ENCODE measurements at regions not wholly inside any gene's neighbourhood (a gene's known extent, or its start where the extent isn't known, plus 50 kb on each side); places are given as distances from the start of the nearest gene placed in this dataset.

- TF ChIP-seq ZNF274 (CRISPR knock-in tag; IDR thresholded peaks at IDR 0.05), result no peak
- TF ChIP-seq SALL1 (CRISPR knock-in tag; IDR thresholded peaks at IDR 0.05), result peak; percentile 72; the same call in 1 of the 2 replicates
- peak; percentile 53; the same call in 1 of the 2 replicates for TF ChIP-seq SIX1 (CRISPR knock-in tag; IDR thresholded peaks at IDR 0.05; ENCODE audit: borderline replicate concordance)
- TF ChIP-seq GATAD1 (CRISPR knock-in tag; IDR thresholded peaks at IDR 0.05), result peak; percentile 51
- no peak for TF ChIP-seq ELK4 (CRISPR knock-in tag; IDR thresholded peaks at IDR 0.05; ENCODE audit: borderline replicate concordance)
- no peak for TF ChIP-seq PBX2 (CRISPR knock-in tag; IDR thresholded peaks at IDR 0.05)
- no peak for TF ChIP-seq ZNF460 (CRISPR knock-in tag; IDR thresholded peaks at IDR 0.05; ENCODE audit: borderline replicate concordance)
- no peak for TF ChIP-seq ZNF883 (CRISPR knock-in tag; IDR thresholded peaks at IDR 0.05; ENCODE audit: not compliant biosample characterization)
- TF ChIP-seq ZGPAT (CRISPR knock-in tag; IDR thresholded peaks at IDR 0.05), result peak; percentile 54
- no peak for TF ChIP-seq UBTF (CRISPR knock-in tag; IDR thresholded peaks at IDR 0.05)
- TF ChIP-seq ZNF7 (CRISPR knock-in tag; IDR thresholded peaks at IDR 0.05), result no peak
- no peak for TF ChIP-seq ZNF280D (CRISPR knock-in tag; IDR thresholded peaks at IDR 0.05)
- TF ChIP-seq ZNF800 (CRISPR knock-in tag; IDR thresholded peaks at IDR 0.05), result no peak
- 0 out of 2 replicates have a peak, but pooled peaks have one; percentile 20 for TF ChIP-seq NFE2 (CRISPR knock-in tag; IDR thresholded peaks at IDR 0.05)
- no peak for TF ChIP-seq SMARCC2 (IDR thresholded peaks at IDR 0.05)
- peak; percentile 61 for TF ChIP-seq HDAC1 (CRISPR knock-in tag; IDR thresholded peaks at IDR 0.05)
- TF ChIP-seq ZBTB8A (CRISPR knock-in tag; IDR thresholded peaks at IDR 0.05; ENCODE audit: borderline replicate concordance, low read depth), result no peak
- TF ChIP-seq ZNF441 (CRISPR knock-in tag; IDR thresholded peaks at IDR 0.05; ENCODE audit: borderline replicate concordance), result peak; percentile 68; the same call in 1 of the 2 replicates
Measured at GRCh38 chr2:226190479-226191252, 609.0 kb downstream of the IRS1 start (continued).
